ENCODE measurements at regions not wholly inside any gene's neighbourhood (a gene's known extent, or its start where the extent isn't known, plus 50 kb on each side); places are given as distances from the start of the nearest gene placed in this dataset.

DNA sequence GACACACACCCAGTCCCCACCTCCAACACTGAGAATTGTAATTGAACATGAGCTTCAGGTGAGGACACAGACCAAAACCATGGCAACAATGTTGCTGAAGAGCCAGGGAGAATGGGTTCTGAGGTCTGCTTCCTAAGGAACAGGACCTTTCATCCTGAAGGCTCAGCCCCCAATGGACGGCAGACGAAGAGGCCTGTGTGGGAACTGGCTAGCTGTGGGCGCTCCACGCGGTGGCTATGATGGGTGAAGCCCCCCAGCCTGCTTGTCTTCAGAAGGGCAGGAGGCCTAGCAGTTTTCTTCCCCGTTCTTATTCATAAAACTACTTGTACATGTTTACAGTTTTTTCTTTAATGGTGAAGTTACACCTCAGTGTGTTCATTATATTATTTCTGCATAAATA lies 136.1 kb upstream of the SPACA7 start:
- no peak for DNase-seq
- Histone ChIP-seq H3K27me3 (ENCODE audit: control insufficient read depth in 2 of 2, insufficient read depth in 2 of 2, low read length in 2 of 2) (no peaks in the 10 kb centered on the region), H3K9ac (ENCODE audit: insufficient read depth, low read length, poor library complexity, severe bottlenecking) (no peak overlapping the region), H4K20me1 (ENCODE audit: insufficient read depth, low read length) (no peaks in the 10 kb centered on the region), H3K27ac (ENCODE audit: low read depth in 1 of 2, low read length in 2 of 2) (no peak overlapping the region), H3K9me3 (replicated peaks in 1 of 2; ENCODE audit: control insufficient read depth in 1 of 2, insufficient read depth in 1 of 2, low read length in 2 of 2) (no peaks in the 10 kb centered on the region), H2AFZ (ENCODE audit: insufficient read depth, low read depth, low read length, poor library complexity, severe bottlenecking) (no peak overlapping the region), H3K4me3 (replicated peaks in 1 of 3; ENCODE audit: low read depth in 2 of 3, low read length in 3 of 3) (no peak overlapping the region), H3K36me3 (replicated peaks in 1 of 2; ENCODE audit: control insufficient read depth in 1 of 2, insufficient read depth in 2 of 2, low read length in 2 of 2) (no peaks in the 10 kb centered on the region), H3K4me2 (replicated peaks; ENCODE audit: extremely low read depth, low read length, poor library complexity, severe bottlenecking) (no peak overlapping the region), H3K79me2 (ENCODE audit: insufficient read depth, low read length) (no peaks in the 10 kb centered on the region), H3K4me1 (ENCODE audit: control insufficient read depth in 1 of 2, insufficient read depth in 2 of 2, low read length in 2 of 2) (no peaks in the 10 kb centered on the region)
- Mint-ChIP-seq H3K9me3 (peaks cover 0 to 7% (median 4%) of the 10 kb centered on the region in 7 donors), H3K27me3 (ENCODE audit: low read depth in 3 of 3) (peaks cover 0 to 6% (median 0%) of the 10 kb centered on the region in 3 donors), H3K4me1 (no peaks in the 10 kb centered on the region), H3K27ac (no peak overlapping the region), H3K36me3 (no peaks in the 10 kb centered on the region), H3K4me3 (no peak overlapping the region)
- WGBS (ENCODE audit: insufficient coverage) = 78% methylated on average over 2 of the region's 6 CpGs
- intact Hi-C loops (cut with micrococcal nuclease) = no loop called here
- TF ChIP-seq, protein P1, sequence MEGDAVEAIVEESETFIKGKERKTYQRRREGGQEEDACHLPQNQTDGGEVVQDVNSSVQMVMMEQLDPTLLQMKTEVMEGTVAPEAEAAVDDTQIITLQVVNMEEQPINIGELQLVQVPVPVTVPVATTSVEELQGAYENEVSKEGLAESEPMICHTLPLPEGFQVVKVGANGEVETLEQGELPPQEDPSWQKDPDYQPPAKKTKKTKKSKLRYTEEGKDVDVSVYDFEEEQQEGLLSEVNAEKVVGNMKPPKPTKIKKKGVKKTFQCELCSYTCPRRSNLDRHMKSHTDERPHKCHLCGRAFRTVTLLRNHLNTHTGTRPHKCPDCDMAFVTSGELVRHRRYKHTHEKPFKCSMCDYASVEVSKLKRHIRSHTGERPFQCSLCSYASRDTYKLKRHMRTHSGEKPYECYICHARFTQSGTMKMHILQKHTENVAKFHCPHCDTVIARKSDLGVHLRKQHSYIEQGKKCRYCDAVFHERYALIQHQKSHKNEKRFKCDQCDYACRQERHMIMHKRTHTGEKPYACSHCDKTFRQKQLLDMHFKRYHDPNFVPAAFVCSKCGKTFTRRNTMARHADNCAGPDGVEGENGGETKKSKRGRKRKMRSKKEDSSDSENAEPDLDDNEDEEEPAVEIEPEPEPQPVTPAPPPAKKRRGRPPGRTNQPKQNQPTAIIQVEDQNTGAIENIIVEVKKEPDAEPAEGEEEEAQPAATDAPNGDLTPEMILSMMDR (IDR thresholded peaks at IDR 0.05) = no peak

DNA sequence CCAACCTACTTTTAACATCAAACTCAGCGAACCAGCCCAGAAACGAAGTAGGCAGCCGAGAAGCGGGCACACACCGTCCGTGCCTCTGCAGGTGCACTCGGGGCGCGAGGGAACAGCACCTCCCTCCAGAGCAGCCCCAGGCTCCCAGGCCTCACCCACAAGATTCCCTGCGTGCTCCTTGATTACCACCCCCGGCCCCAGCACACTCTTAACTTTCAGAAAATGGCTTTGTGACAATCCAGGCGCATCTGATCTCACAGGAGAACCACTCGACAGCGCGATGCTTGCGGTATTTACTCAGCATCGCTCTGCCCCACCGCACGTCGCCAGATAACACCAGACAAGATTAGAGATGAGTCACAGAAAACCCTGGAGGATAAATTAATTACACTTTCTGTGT lies 134.9 kb upstream of the SPACA7 start:
- H3K36me3 Mint-ChIP-seq = no peaks in the 10 kb centered on the region
- Histone ChIP-seq H3K79me2 (ENCODE audit: insufficient read depth, low read length) (no peaks in the 10 kb centered on the region), H3K27me3 (ENCODE audit: control insufficient read depth in 2 of 2, insufficient read depth in 2 of 2, low read length in 2 of 2) (no peaks in the 10 kb centered on the region), H3K36me3 (replicated peaks in 1 of 2; ENCODE audit: control insufficient read depth in 1 of 2, insufficient read depth in 2 of 2, low read length in 2 of 2) (no peaks in the 10 kb centered on the region), H3K9ac (ENCODE audit: insufficient read depth, low read length, poor library complexity, severe bottlenecking) (no peak overlapping the region), H3K4me1 (ENCODE audit: control insufficient read depth in 1 of 2, insufficient read depth in 2 of 2, low read length in 2 of 2) (no peaks in the 10 kb centered on the region), H4K20me1 (ENCODE audit: insufficient read depth, low read length) (no peaks in the 10 kb centered on the region), H3K9me3 (replicated peaks in 1 of 2; ENCODE audit: control insufficient read depth in 1 of 2, insufficient read depth in 1 of 2, low read length in 2 of 2) (no peaks in the 10 kb centered on the region), H3K4me2 (replicated peaks; ENCODE audit: extremely low read depth, low read length, poor library complexity, severe bottlenecking) (no peak overlapping the region), H3K27ac (ENCODE audit: low read depth in 1 of 2, low read length in 2 of 2) (no peak overlapping the region), H3K4me3 (replicated peaks in 1 of 3; ENCODE audit: low read depth in 2 of 3, low read length in 3 of 3) (no peak overlapping the region), H2AFZ (ENCODE audit: insufficient read depth, low read depth, low read length, poor library complexity, severe bottlenecking) (no peak overlapping the region)
- no peak for DNase-seq
- intact Hi-C loops (cut with micrococcal nuclease) = no loop called here
- H3K4me3 Mint-ChIP-seq = no peak overlapping the region
- WGBS (ENCODE audit: insufficient coverage) = 91% methylated on average over 20 of the region's 20 CpGs
- H3K27ac Mint-ChIP-seq = no peak overlapping the region
- H3K4me1 Mint-ChIP-seq = no peaks in the 10 kb centered on the region
- peaks cover 0 to 7% (median 4%) of the 10 kb centered on the region in 7 donors for H3K9me3 Mint-ChIP-seq
- peaks cover 0 to 6% (median 0%) of the 10 kb centered on the region in 3 donors for H3K27me3 Mint-ChIP-seq (ENCODE audit: low read depth in 3 of 3)
- TF ChIP-seq, protein P1 (IDR thresholded peaks at IDR 0.05) = no peak
